GM23338 (cell line): ENCODE measurements at regions not wholly inside any gene's neighbourhood (a gene's known extent, or its start where the extent isn't known, plus 50 kb on each side); places are given as distances from the start of the nearest gene placed in this dataset.

ENCODE experiments used
- ATAC-seq: fragments of 200-7000 bp; cut with Tn5 transposase; 3 replicates; pipeline ENCODE4 v1.9.1; 2020
- DNase-seq: peaks from one replicate; pipeline ENCODE4 v3.0.0-alpha.2; 2015; ENCODE audit warnings: low spot score
- H2AFZ ChIP-seq: fragments of 200-600 bp; sonication (generic); 2 replicates; pipeline ENCODE4 v1.8.0; 2016; ENCODE audit warnings: antibody characterized with exemption, mild to moderate bottlenecking, moderate library complexity
- H3F3A ChIP-seq: fragments of 200-600 bp; sonication (generic); replicated peaks from 2 replicates; pipeline ENCODE4 v1.8.0; 2017; ENCODE audit warnings: antibody characterized with exemption, mixed run types, low read depth
- H3K27ac ChIP-seq: fragments of 200-600 bp; sonication (generic); 2 replicates; pipeline ENCODE4 v1.6.1; 2016; ENCODE audit warnings: low read depth
- H3K27me3 ChIP-seq: fragments of 200-600 bp; sonication (generic); 2 replicates; pipeline ENCODE4 v1.8.0; 2016; ENCODE audit warnings: mild to moderate bottlenecking, mixed run types, moderate library complexity; ENCODE audit not compliant: insufficient read depth
- H3K36me3 ChIP-seq: fragments of 200-600 bp; sonication (generic); 2 replicates; pipeline ENCODE4 v1.8.0; 2016; ENCODE audit warnings: mild to moderate bottlenecking; ENCODE audit not compliant: insufficient read depth
- H3K4me1 ChIP-seq: fragments of 200-600 bp; sonication (generic); 2 replicates; pipeline ENCODE4 v1.8.0; 2016; ENCODE audit warnings: mild to moderate bottlenecking, moderate library complexity; ENCODE audit not compliant: insufficient read depth
- H3K4me2 ChIP-seq: fragments of 200-600 bp; sonication (generic); 2 replicates; pipeline ENCODE4 v1.7.1; 2017; ENCODE audit warnings: mixed run types
- H3K4me3 ChIP-seq: fragments of 200-600 bp; sonication (generic); 2 replicates; pipeline ENCODE4 v1.6.1; 2016; ENCODE audit warnings: mixed run types
- H3K79me2 ChIP-seq: fragments of 200-600 bp; sonication (generic); replicated peaks from 2 replicates; pipeline ENCODE4 v1.8.0; 2017; ENCODE audit warnings: mild to moderate bottlenecking; ENCODE audit not compliant: insufficient read depth
- H3K9me2 ChIP-seq: fragments of 200-600 bp; sonication (generic); 2 replicates; pipeline ENCODE4 v1.8.0; 2017; ENCODE audit not compliant: insufficient read depth
- H4K20me1 ChIP-seq: fragments of 200-600 bp; sonication (generic); replicated peaks from 2 replicates; pipeline ENCODE4 v1.8.0; 2017; ENCODE audit warnings: mild to moderate bottlenecking; ENCODE audit not compliant: insufficient read depth
- H3K27ac Mint-ChIP-seq: 2 replicates; pipeline ENCODE4 v1.8.0; 2020; ENCODE audit warnings: inconsistent platforms, mild to moderate bottlenecking, moderate library complexity, mixed read lengths
- H3K27me3 Mint-ChIP-seq: 3 replicates; pipeline ENCODE4 v1.8.0; 2022; ENCODE audit warnings: low read depth, mild to moderate bottlenecking, moderate library complexity, mixed read lengths, inconsistent platforms; ENCODE audit not compliant: insufficient read depth, poor library complexity
- H3K36me3 Mint-ChIP-seq: 3 replicates; pipeline ENCODE4 v1.8.0; 2021; ENCODE audit warnings: low read depth, mild to moderate bottlenecking, inconsistent platforms, moderate library complexity, mixed read lengths
- H3K4me1 Mint-ChIP-seq: 3 replicates; pipeline ENCODE4 v1.8.0; 2020; ENCODE audit warnings: mild to moderate bottlenecking, inconsistent platforms, mixed read lengths
- H3K4me3 Mint-ChIP-seq: 3 replicates; pipeline ENCODE4 v1.8.0; 2021; ENCODE audit warnings: moderate library complexity, mild to moderate bottlenecking, inconsistent platforms, mixed read lengths
- H3K9me3 Mint-ChIP-seq: 3 replicates; pipeline ENCODE4 v1.8.0; 2020; ENCODE audit warnings: moderate library complexity, mild to moderate bottlenecking, inconsistent platforms, mixed read lengths
- CTCF ChIP-seq, 2 experiments: fragments of 200-600 bp in 1 of 2; sonication (generic) in 1 of 2; conservative IDR thresholded peaks; 2 replicates each; pipeline versions ENCODE4 v1.5.1 to v1.6.1; 2016 to 2017; ENCODE audit warnings: antibody characterized with exemption in 2 of 2, low read depth in 2 of 2, mild to moderate bottlenecking in 2 of 2, moderate library complexity in 1 of 2
- ETS1 ChIP-seq: IDR thresholded peaks from 2 replicates; pipeline ENCODE4 v1.6.1; 2016; ENCODE audit warnings: antibody characterized with exemption
- EZH2 ChIP-seq: fragments of 200-600 bp; sonication (generic); IDR thresholded peaks from one replicate; pipeline ENCODE4 v1.8.0; 2017; ENCODE audit warnings: antibody characterized with exemption, mild to moderate bottlenecking, low read depth; ENCODE audit not compliant: unreplicated experiment
- EZH2phosphoT487 ChIP-seq: fragments of 200-600 bp; sonication (generic); IDR thresholded peaks from one replicate; pipeline ENCODE4 v1.8.1; 2018; ENCODE audit warnings: antibody characterized with exemption; ENCODE audit not compliant: unreplicated experiment
- JUNB ChIP-seq: IDR thresholded peaks from one replicate; pipeline ENCODE4 v1.6.1; 2016; ENCODE audit warnings: antibody characterized with exemption; ENCODE audit not compliant: unreplicated experiment
- NANOG ChIP-seq: IDR thresholded peaks from 2 replicates; pipeline ENCODE4 v1.6.1; 2016; ENCODE audit warnings: antibody characterized with exemption, borderline replicate concordance
- POLR2AphosphoS5 ChIP-seq: IDR thresholded peaks from 2 replicates; pipeline ENCODE4 v1.6.1; 2016; ENCODE audit warnings: antibody characterized with exemption, low read depth
- REST ChIP-seq: IDR thresholded peaks from one replicate; pipeline ENCODE4 v1.6.1; 2018; ENCODE audit warnings: antibody characterized with exemption; ENCODE audit not compliant: unreplicated experiment
- STAT1 ChIP-seq: IDR thresholded peaks from one replicate; pipeline ENCODE4 v1.6.1; 2016; ENCODE audit warnings: antibody characterized with exemption; ENCODE audit not compliant: unreplicated experiment
- ZNF114 ChIP-seq: fragments of 250-450 bp; sonication (Bioruptor Pico); IDR thresholded peaks from 2 replicates; pipeline ENCODE4 v1.5.0; 2020; ENCODE audit warnings: mild to moderate bottlenecking, moderate library complexity
- ZNF462 ChIP-seq: fragments of 250-450 bp; sonication (Bioruptor Pico); IDR thresholded peaks from 2 replicates; pipeline ENCODE4 v1.5.0; 2020; ENCODE audit warnings: mild to moderate bottlenecking, moderate library complexity

- TF ChIP-seq ZNF462 (no peak), CTCF (conservative IDR thresholded peaks at IDR 0.05; ENCODE audit: low read depth in 2 of 2) (no peak), REST (no peak)
Observed at GRCh38 chr21:35178098-35178497, 129.0 kb upstream of the RUNX1 start (continued).

GRCh38 chr21:35172231-35172630, 123.1 kb upstream of the RUNX1 start:
- H3K4me1 Mint-ChIP-seq, result peaks cover 12% of the 10 kb centered on the region
- Histone ChIP-seq H3K27ac (no peak overlapping the region), H3K27me3 (no peaks in the 10 kb centered on the region), H3K4me1 (peaks cover 5% of the 10 kb centered on the region; the same call in 1 of the 2 replicates), H3K4me3 (no peak overlapping the region), H2AFZ (no peak overlapping the region), H3K4me2 (no peak overlapping the region), H3K79me2 (no peaks in the 10 kb centered on the region), H3K36me3 (no peaks in the 10 kb centered on the region), H3K9me2 (peaks cover 16% of the 10 kb centered on the region), H4K20me1 (no peaks in the 10 kb centered on the region), H3F3A (no peaks in the 10 kb centered on the region)
- no peaks in the 10 kb centered on the region for H3K36me3 Mint-ChIP-seq
- H3K27me3 Mint-ChIP-seq, result peaks cover 2% of the 10 kb centered on the region
- no peak overlapping the region for H3K27ac Mint-ChIP-seq
- H3K4me3 Mint-ChIP-seq, result no peak overlapping the region
- ATAC-seq, result no peak
- peaks cover 3% of the 10 kb centered on the region; the same call in 1 of the 3 replicates for H3K9me3 Mint-ChIP-seq
- DNase-seq, result no peak
- TF ChIP-seq EZH2 (no peak), JUNB (no peak), EZH2phosphoT487 (no peak), ETS1 (no peak), POLR2AphosphoS5 (no peak), STAT1 (no peak), ZNF114 (CRISPR knock-in tag) (no peak), NANOG (no peak), CTCF (conservative IDR thresholded peaks at IDR 0.05; ENCODE audit: low read depth in 2 of 2) (no peak)
